ENCODE measurements at regions not wholly inside any gene's neighbourhood (a gene's known extent, or its start where the extent isn't known, plus 50 kb on each side); places are given as distances from the start of the nearest gene placed in this dataset.

DNA sequence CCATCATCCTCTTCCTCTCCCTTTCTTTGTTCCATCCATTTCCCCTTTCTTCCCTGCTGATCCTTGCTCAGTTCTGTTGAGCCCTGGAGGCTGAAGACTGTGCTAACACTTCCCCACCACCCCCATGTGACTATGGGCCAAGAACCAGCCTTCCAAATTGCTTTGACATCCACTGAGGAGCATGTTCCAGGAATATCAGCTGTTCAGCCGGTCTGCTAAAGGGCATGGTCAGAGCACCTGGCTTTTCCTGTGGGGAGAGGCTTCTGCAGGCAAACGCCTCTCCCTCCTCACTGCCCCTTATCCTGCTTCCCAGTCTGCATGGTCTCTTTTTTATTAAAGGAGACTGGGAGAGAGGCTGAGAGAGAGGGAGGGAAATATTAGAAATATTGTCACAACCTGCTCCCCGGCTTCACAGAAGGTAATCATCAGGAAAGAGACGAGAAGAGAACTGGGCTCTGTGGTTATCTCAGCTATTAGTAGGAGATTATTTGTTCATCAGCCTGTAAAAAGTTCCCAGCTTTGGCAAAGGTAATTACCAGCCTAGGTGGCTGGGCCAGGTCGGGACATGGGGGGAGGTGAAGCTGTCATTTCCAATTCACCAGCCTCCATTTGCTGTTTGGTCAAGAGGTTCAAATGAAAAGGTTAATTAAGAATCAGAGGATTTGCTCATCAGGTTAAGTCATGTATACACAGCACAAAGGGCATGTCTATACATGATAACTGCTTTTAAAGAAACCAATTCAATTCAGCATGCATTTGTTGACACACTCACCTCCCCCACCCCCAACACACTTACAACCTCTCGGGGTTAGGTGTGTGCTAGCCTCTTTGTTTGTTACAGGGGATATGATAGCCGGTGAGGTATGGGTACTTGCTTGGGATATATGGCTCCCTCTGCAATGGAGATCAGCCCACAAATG, 83.7 kb upstream of the CRHR1 start:
- ATAC-seq: no peak
- in situ Hi-C loops (cut with MboI; ENCODE audit: low sequenced_read_pairs in 4 of 4): no loop called here
- H3K4me3 ChIP-seq: no peak overlapping the region
- DNase-seq: no peak
- peaks cover 0 to 8% (median 5%) of the 10 kb centered on the region in 3 donors for H3K27me3 ChIP-seq
- no peaks in the 10 kb centered on the region for H3K9me3 ChIP-seq
- TF ChIP-seq, protein P1, sequence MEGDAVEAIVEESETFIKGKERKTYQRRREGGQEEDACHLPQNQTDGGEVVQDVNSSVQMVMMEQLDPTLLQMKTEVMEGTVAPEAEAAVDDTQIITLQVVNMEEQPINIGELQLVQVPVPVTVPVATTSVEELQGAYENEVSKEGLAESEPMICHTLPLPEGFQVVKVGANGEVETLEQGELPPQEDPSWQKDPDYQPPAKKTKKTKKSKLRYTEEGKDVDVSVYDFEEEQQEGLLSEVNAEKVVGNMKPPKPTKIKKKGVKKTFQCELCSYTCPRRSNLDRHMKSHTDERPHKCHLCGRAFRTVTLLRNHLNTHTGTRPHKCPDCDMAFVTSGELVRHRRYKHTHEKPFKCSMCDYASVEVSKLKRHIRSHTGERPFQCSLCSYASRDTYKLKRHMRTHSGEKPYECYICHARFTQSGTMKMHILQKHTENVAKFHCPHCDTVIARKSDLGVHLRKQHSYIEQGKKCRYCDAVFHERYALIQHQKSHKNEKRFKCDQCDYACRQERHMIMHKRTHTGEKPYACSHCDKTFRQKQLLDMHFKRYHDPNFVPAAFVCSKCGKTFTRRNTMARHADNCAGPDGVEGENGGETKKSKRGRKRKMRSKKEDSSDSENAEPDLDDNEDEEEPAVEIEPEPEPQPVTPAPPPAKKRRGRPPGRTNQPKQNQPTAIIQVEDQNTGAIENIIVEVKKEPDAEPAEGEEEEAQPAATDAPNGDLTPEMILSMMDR (IDR thresholded peaks at IDR 0.05 in 4 of 5, conservative IDR thresholded peaks at IDR 0.05 in 1 of 5): no peak
- TF ChIP-seq POLR2A (IDR thresholded peaks at IDR 0.05): no peak
- intact Hi-C loops (cut with DNase I; ENCODE audit: low total_unique reads): no loop called here
- no peaks in the 10 kb centered on the region for H3K36me3 ChIP-seq
- H3K27ac ChIP-seq: no peak overlapping the region
- H3K4me1 ChIP-seq: no peaks in the 10 kb centered on the region

DNA sequence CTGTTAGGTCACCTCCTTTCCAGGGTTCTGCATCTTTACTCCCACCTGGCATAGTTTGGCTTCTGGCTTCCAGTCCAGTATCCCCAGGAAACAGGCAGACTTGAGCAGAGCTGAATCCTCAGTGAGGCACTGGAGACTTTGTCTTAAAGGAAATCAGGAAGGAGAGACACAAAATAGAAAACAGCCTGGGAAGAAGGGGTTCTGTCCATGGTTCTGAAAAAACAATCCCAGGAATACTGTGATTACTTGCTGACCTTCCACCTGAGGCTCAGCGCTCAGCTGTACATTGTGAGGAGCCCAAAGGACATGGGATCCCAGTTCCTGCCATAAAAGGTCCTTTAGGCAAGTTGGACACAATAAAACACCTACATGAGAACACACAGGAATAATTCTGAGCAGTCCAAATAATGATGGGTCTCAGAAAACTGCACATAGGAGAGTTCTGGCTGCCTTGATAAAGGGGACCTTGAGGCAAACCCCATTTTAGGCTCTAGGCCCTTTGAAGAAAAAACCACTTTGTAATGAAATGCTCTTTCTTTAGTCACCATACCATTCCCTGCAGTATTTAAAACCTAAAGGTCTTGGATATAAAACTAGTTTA, 81.4 kb upstream of the CRHR1 start:
- Histone ChIP-seq H3K4me3 (no peak overlapping the region), H3K9me3 (no peaks in the 10 kb centered on the region), H3K27me3 (peaks cover 0 to 4% (median 2%) of the 10 kb centered on the region in 3 donors), H3K4me1 (no peaks in the 10 kb centered on the region), H3K36me3 (no peaks in the 10 kb centered on the region), H3K27ac (no peak overlapping the region)
- intact Hi-C loops (cut with DNase I; ENCODE audit: low total_unique reads): no loop called here
- TF ChIP-seq POLR2A (IDR thresholded peaks at IDR 0.05): no peak
- TF ChIP-seq, protein P1 (IDR thresholded peaks at IDR 0.05 in 4 of 5, conservative IDR thresholded peaks at IDR 0.05 in 1 of 5): no peak
- in situ Hi-C loops (cut with MboI; ENCODE audit: low sequenced_read_pairs in 4 of 4): no loop called here
- ATAC-seq (no peak), DNase-seq (no peak)

DNA sequence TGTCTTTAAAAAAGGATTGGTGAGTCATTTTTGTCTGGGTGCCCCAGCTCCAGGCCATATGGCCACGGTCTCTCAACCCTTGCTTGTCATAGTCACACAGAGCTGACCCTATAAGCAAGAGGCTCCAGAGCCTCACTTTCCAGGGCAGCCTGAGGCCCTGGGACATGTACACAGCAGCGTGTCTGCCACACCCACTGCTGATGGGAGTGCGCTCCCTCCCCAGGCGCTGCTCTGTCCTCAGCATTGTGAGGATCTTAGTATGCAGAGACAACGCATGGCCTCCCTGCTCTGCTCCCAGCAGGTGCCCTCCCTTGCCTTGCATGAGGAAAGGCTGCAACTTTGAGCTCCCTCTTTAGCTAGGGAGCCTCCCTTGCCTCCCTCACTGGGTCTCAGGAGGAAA, 80.8 kb upstream of the CRHR1 start:
- DNase-seq: no peak
- H3K4me3 ChIP-seq: no peak overlapping the region
- no peaks in the 10 kb centered on the region for H3K4me1 ChIP-seq
- no peak overlapping the region for H3K27ac ChIP-seq
- no peak for ATAC-seq
- no peaks in the 10 kb centered on the region for H3K9me3 ChIP-seq
- TF ChIP-seq, protein P1 (IDR thresholded peaks at IDR 0.05 in 4 of 5, conservative IDR thresholded peaks at IDR 0.05 in 1 of 5): no peak
- no peak for TF ChIP-seq POLR2A (IDR thresholded peaks at IDR 0.05)
- H3K27me3 ChIP-seq: peaks cover 0 to 4% (median 2%) of the 10 kb centered on the region in 3 donors
- in situ Hi-C loops (cut with MboI; ENCODE audit: low sequenced_read_pairs in 4 of 4): no loop called here
- intact Hi-C loops (cut with DNase I; ENCODE audit: low total_unique reads): no loop called here
- H3K36me3 ChIP-seq: no peaks in the 10 kb centered on the region

DNA sequence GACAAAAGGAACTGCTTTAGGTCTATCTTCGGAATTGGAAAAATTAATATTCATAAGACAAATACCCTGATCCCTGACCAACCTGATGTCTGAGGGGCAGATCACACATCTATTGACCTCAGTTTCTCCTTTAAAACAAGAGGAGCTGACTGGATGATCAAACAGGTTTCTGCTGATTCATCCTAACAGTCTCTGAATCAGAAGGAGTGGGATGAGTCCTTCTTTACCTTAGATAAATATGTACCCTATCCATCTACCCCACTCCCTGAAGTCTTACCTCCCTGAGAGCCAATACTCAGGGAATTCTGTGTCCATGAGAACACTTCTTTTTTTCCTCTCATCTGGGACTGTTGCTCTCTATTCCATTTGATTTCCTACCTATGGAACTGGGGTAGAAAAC, 80.3 kb upstream of the CRHR1 start:
- H3K27me3 ChIP-seq: peaks cover 0 to 4% (median 2%) of the 10 kb centered on the region in 3 donors
- no peak for DNase-seq
- no peaks in the 10 kb centered on the region for H3K4me1 ChIP-seq
- intact Hi-C loops (cut with DNase I; ENCODE audit: low total_unique reads): no loop called here
- H3K9me3 ChIP-seq: no peaks in the 10 kb centered on the region
- in situ Hi-C loops (cut with MboI; ENCODE audit: low sequenced_read_pairs in 4 of 4): no loop called here
- H3K4me3 ChIP-seq: no peak overlapping the region
- no peak for ATAC-seq
- no peak for TF ChIP-seq POLR2A (IDR thresholded peaks at IDR 0.05)
- TF ChIP-seq, protein P1 (IDR thresholded peaks at IDR 0.05 in 4 of 5, conservative IDR thresholded peaks at IDR 0.05 in 1 of 5): no peak
- no peak overlapping the region for H3K27ac ChIP-seq
- no peaks in the 10 kb centered on the region for H3K36me3 ChIP-seq
